ENCODE measurements at regions not wholly inside any gene's neighbourhood (a gene's known extent, or its start where the extent isn't known, plus 50 kb on each side); places are given as distances from the start of the nearest gene placed in this dataset.

DNA sequence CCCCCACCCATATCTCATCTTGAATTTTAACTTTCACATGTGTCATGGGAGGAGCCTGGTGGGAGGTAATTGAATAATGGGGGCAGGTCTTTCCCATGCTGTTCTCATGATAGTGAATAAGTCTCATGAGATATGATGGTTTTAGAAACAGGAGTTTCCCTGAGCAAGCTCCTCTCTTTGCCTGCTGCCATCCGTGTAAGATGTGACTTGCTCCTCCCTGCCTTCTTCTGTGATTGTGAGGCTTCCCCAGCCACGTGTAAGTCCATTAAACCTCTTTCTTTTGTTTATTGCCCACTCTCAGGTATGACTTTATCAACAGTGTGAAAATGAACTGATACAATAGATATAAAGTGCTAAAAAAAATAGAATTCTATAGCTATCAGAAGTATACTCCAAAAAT is 168.8 kb downstream of the CXCL12 start:
- ChIA-PET CTCF (no interaction called here), RAD21 (ENCODE audit: low non-redundant PET in 1 of 2, low total read pairs in 2 of 2, uncharacterized antibody in 2 of 2, unreplicated experiment in 2 of 2) (no interaction called here), POLR2A (no interaction called here)
- no peaks in the 10 kb centered on the region for H3K36me3 ChIP-seq (ENCODE audit: control insufficient read depth in 1 of 2, insufficient read depth in 2 of 2, low read length in 2 of 2)
- no peak overlapping the region for H3K27ac ChIP-seq (ENCODE audit: low read depth, low read length)
- H3K4me2 ChIP-seq (ENCODE audit: low read length) = no peak overlapping the region
- no peaks in the 10 kb centered on the region for H3K27me3 ChIP-seq (ENCODE audit: insufficient read depth, low read length)
- H3K79me2 ChIP-seq (ENCODE audit: insufficient read depth, low read length) = no peaks in the 10 kb centered on the region
- H4K20me1 ChIP-seq (ENCODE audit: insufficient read depth) = no peaks in the 10 kb centered on the region
- no peak for DNase-seq (ENCODE audit: low read depth, low spot score)
- H3K9me3 ChIP-seq (ENCODE audit: control insufficient read depth in 1 of 2, insufficient read depth in 1 of 2, low read depth in 1 of 2, low read length in 2 of 2) = no peaks in the 10 kb centered on the region
- no peak overlapping the region for H2AFZ ChIP-seq (ENCODE audit: low read depth, low read length, poor library complexity, severe bottlenecking)
- H3K4me1 ChIP-seq (ENCODE audit: control insufficient read depth in 1 of 2, insufficient read depth in 2 of 2, low read length in 2 of 2) = no peaks in the 10 kb centered on the region
- intact Hi-C loops (cut with micrococcal nuclease) = no loop called here
- no peak for ATAC-seq
- TF ChIP-seq POLR2AphosphoS5 (IDR thresholded peaks at IDR 0.05; ENCODE audit: low read depth, low read length) (no peak), FOSL1 (IDR thresholded peaks at IDR 0.05; ENCODE audit: low read depth) (no peak), ZFX (IDR thresholded peaks at IDR 0.05) (no peak), YY1 (IDR thresholded peaks at IDR 0.05; ENCODE audit: extremely low read depth, insufficient replicate concordance, low read depth, low read length) (no peak), CEBPB (IDR thresholded peaks at IDR 0.05; ENCODE audit: low read depth) (no peak), EGR1 (IDR thresholded peaks at IDR 0.05; ENCODE audit: low read depth) (no peak), ELF1 (IDR thresholded peaks at IDR 0.05; ENCODE audit: borderline replicate concordance, low read depth) (no peak), CTCF (IDR thresholded peaks at IDR 0.05 in 2 of 3, conservative IDR thresholded peaks at IDR 0.05 in 1 of 3; ENCODE audit: borderline replicate concordance in 1 of 3, insufficient read depth in 1 of 3, low read depth in 2 of 3, low read length in 2 of 3) (no peak), MAX (IDR thresholded peaks at IDR 0.05) (no peak), SIN3A (IDR thresholded peaks at IDR 0.05; ENCODE audit: low read depth) (no peak), SP1 (IDR thresholded peaks at IDR 0.05; ENCODE audit: low read depth) (no peak), CBX3 (IDR thresholded peaks at IDR 0.05; ENCODE audit: low read depth) (no peak), SRF (IDR thresholded peaks at IDR 0.05; ENCODE audit: low read depth) (no peak), RAD21 (IDR thresholded peaks at IDR 0.05; ENCODE audit: low read depth) (no peak), ZNF274 (IDR thresholded peaks at IDR 0.05; ENCODE audit: low read depth, low read length) (no peak)
- TF ChIP-seq, protein P1, sequence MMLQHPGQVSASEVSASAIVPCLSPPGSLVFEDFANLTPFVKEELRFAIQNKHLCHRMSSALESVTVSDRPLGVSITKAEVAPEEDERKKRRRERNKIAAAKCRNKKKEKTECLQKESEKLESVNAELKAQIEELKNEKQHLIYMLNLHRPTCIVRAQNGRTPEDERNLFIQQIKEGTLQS (IDR thresholded peaks at IDR 0.05) = no peak
- TF ChIP-seq, protein P2, sequence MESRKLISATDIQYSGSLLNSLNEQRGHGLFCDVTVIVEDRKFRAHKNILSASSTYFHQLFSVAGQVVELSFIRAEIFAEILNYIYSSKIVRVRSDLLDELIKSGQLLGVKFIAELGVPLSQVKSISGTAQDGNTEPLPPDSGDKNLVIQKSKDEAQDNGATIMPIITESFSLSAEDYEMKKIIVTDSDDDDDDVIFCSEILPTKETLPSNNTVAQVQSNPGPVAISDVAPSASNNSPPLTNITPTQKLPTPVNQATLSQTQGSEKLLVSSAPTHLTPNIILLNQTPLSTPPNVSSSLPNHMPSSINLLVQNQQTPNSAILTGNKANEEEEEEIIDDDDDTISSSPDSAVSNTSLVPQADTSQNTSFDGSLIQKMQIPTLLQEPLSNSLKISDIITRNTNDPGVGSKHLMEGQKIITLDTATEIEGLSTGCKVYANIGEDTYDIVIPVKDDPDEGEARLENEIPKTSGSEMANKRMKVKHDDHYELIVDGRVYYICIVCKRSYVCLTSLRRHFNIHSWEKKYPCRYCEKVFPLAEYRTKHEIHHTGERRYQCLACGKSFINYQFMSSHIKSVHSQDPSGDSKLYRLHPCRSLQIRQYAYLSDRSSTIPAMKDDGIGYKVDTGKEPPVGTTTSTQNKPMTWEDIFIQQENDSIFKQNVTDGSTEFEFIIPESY (IDR thresholded peaks at IDR 0.05; ENCODE audit: extremely low read depth, insufficient replicate concordance, low read length) = no peak
- no peak overlapping the region for H3K9ac ChIP-seq (ENCODE audit: low read length)
- H3K9me2 ChIP-seq (ENCODE audit: insufficient read depth) = no peaks in the 10 kb centered on the region
- H3K4me3 ChIP-seq (replicated peaks in 1 of 2; ENCODE audit: low read depth in 1 of 2, low read length in 2 of 2) = no peak overlapping the region
- no TSS peak for BruUV-seq (replicated peaks)

Measured in HCT116 (cell line).